ENCODE measurements at regions not wholly inside any gene's neighbourhood (a gene's known extent, or its start where the extent isn't known, plus 50 kb on each side); places are given as distances from the start of the nearest gene placed in this dataset.
"Not testable (repeated sequence)": the region's sequence is repeated elsewhere in the genome, so short reads cannot be mapped to it uniquely, and the experiment has no call there.

DNA sequence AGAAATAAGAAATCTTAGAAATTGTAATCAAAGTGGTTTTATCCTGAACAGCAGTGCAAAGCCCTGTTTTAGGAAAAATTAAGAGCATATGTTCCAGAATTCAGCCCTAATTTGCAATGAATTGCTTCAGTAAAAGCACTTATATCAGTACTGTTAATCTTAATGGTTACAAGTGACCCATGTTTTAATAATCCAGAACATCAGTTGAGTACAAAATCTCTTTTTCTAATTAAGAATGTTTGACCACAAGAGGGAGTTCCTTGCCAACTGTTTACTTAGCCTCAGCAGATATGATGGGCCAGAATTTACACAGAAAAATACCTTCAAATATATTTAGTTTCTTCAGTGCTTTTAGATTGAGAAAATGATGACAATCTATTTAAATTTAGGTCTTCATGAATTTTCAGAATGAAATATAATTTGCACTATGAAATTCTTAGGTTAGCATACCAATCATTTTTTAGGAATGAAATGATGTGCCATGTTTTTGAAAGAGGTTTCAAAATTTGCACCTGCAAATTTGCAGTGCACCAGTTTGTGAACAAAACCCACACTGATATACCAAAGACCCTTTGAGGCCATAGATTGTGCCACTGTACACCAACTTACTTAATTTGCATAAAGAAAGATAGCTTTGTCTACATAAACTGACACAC lies 926.3 kb upstream of the ARRDC3 start:
- TF ChIP-seq, protein P1, sequence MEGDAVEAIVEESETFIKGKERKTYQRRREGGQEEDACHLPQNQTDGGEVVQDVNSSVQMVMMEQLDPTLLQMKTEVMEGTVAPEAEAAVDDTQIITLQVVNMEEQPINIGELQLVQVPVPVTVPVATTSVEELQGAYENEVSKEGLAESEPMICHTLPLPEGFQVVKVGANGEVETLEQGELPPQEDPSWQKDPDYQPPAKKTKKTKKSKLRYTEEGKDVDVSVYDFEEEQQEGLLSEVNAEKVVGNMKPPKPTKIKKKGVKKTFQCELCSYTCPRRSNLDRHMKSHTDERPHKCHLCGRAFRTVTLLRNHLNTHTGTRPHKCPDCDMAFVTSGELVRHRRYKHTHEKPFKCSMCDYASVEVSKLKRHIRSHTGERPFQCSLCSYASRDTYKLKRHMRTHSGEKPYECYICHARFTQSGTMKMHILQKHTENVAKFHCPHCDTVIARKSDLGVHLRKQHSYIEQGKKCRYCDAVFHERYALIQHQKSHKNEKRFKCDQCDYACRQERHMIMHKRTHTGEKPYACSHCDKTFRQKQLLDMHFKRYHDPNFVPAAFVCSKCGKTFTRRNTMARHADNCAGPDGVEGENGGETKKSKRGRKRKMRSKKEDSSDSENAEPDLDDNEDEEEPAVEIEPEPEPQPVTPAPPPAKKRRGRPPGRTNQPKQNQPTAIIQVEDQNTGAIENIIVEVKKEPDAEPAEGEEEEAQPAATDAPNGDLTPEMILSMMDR (IDR thresholded peaks at IDR 0.05): peak; percentile 21
- H3K27ac ChIP-seq: no peak overlapping the region

DNA sequence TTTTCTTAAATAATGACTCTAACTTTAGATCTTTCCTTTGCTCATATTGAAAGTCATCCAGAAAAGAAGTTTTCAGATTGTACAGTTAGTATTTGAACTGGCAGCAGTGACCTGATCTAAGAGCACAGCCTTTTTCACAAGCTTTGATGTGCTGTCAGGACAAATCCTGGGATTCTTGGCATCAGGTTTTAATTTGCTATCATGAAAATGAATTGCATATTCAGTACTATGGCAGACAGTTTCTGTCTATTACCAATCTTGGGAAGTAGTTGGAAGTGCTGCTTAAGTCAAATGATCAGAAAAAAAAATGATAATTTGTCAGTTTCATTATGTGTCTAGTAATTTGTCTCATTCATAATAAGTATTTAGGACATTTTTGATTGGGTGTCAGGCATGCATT lies 925.6 kb upstream of the ARRDC3 start:
- TF ChIP-seq, protein P1 (IDR thresholded peaks at IDR 0.05): no peak
- intact Hi-C loops (cut with DNase I): no loop called here
- Histone ChIP-seq H3K27me3 (ENCODE audit: low read depth) (no peaks in the 10 kb centered on the region), H3K36me3 (no peaks in the 10 kb centered on the region), H3K9me3 (no peaks in the 10 kb centered on the region), H3K27ac (no peak overlapping the region), H3K4me3 (no peak overlapping the region), H3K4me1 (no peaks in the 10 kb centered on the region)
- DNase-seq (no peak), ATAC-seq (no peak)

More for the DNA sequence above, 926.3 kb upstream of the ARRDC3 start:
- ATAC-seq (no peak), DNase-seq (no peak)
- Histone ChIP-seq H3K4me3 (no peak overlapping the region), H3K9me3 (no peaks in the 10 kb centered on the region), H3K36me3 (no peaks in the 10 kb centered on the region), H3K4me1 (no peaks in the 10 kb centered on the region), H3K27me3 (ENCODE audit: low read depth) (no peaks in the 10 kb centered on the region)
- intact Hi-C loops (cut with DNase I): no loop called here

DNA sequence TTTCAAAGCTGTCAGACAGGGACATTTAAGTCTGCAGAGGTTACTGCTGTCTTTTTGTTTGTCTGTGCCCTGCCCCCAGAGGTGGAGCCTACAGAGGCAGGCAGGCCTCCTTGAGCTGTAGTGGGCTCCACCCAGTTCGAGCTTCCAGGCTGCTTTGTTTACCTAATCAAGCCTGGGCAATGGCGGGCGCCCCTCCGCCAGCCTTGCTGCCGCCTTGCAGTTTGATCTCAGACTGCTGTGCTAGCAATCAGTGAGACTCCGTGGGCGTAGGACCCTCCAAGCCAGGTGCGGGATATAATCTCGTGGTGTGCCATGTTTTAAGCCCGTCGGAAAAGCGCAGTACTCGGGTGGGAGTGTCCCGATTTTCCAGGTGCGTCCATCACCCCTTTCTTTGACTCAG lies 919.2 kb upstream of the ARRDC3 start:
- DNase-seq; H3K27ac ChIP-seq; H3K27me3 ChIP-seq (ENCODE audit: low read depth); H3K4me1 ChIP-seq; intact Hi-C loops (cut with DNase I); H3K4me3 ChIP-seq; H3K36me3 ChIP-seq; ATAC-seq; H3K9me3 ChIP-seq: not testable (repeated sequence)

- TF ChIP-seq, protein P1 (IDR thresholded peaks at IDR 0.05): no peak
- Histone ChIP-seq H3K4me1 (no peaks in the 10 kb centered on the region), H3K9me3 (peaks cover 5% of the 10 kb centered on the region), H3K36me3 (no peaks in the 10 kb centered on the region), H3K4me3 (no peak overlapping the region), H3K27ac (no peak overlapping the region), H3K27me3 (ENCODE audit: low read depth) (no peaks in the 10 kb centered on the region)
- intact Hi-C loops (cut with DNase I): no loop called here
- DNase-seq: no peak
- ATAC-seq: no peak
These were observed 900.4 kb upstream of the ARRDC3 start for GRCh38 chr5:92283521-92283920.

GRCh38 chr5:92271750-92272149 lies 888.6 kb upstream of the ARRDC3 start:
- intact Hi-C loops (cut with DNase I); H3K4me3 ChIP-seq; ATAC-seq: not testable (repeated sequence)

GRCh38 chr5:92268343-92268742 lies 885.2 kb upstream of the ARRDC3 start:
- TF ChIP-seq, protein P1 (IDR thresholded peaks at IDR 0.05): no peak
- H3K36me3 ChIP-seq: no peaks in the 10 kb centered on the region
- H3K4me1 ChIP-seq: no peaks in the 10 kb centered on the region
- DNase-seq (no peak), ATAC-seq (peak in 1 of 2 donors; percentile 34)
- H3K27ac ChIP-seq: no peak overlapping the region
- H3K4me3 ChIP-seq: no peak overlapping the region
- no peaks in the 10 kb centered on the region for H3K9me3 ChIP-seq
- no peaks in the 10 kb centered on the region for H3K27me3 ChIP-seq (ENCODE audit: low read depth)
- intact Hi-C loops (cut with DNase I): no loop called here

More at GRCh38 chr5:92271750-92272149, 888.6 kb upstream of the ARRDC3 start:
- H3K36me3 ChIP-seq; H3K9me3 ChIP-seq; DNase-seq; H3K27me3 ChIP-seq (ENCODE audit: low read depth); H3K27ac ChIP-seq; H3K4me1 ChIP-seq: not testable (repeated sequence)

Measured in lower lobe of right lung (tissue), 2 donors.